HG03103 (cell line): ENCODE measurements at regions not wholly inside any gene's neighbourhood (a gene's known extent, or its start where the extent isn't known, plus 50 kb on each side); places are given as distances from the start of the nearest gene placed in this dataset.
"Not testable (repeated sequence)": the region's sequence is repeated elsewhere in the genome, so short reads cannot be mapped to it uniquely, and the experiment has no call there.

ENCODE experiments used
- ATAC-seq: cut with Tn5 transposase; IDR thresholded peaks from one replicate; pipeline ENCODE4 v1.9.1; 2021; ENCODE audit warnings: low read depth; ENCODE audit not compliant: unreplicated experiment

- ATAC-seq: not testable (repeated sequence)
These were observed 237.2 kb upstream of the PLGLB1 start for GRCh38 chr2:87258887-87259286.

- ATAC-seq: not testable (repeated sequence)
These were observed 240.6 kb upstream of the PLGLB1 start for GRCh38 chr2:87262184-87262702.

GRCh38 chr2:87263868-87264518, 242.3 kb upstream of the PLGLB1 start:
- ATAC-seq: not testable (repeated sequence)

DNA sequence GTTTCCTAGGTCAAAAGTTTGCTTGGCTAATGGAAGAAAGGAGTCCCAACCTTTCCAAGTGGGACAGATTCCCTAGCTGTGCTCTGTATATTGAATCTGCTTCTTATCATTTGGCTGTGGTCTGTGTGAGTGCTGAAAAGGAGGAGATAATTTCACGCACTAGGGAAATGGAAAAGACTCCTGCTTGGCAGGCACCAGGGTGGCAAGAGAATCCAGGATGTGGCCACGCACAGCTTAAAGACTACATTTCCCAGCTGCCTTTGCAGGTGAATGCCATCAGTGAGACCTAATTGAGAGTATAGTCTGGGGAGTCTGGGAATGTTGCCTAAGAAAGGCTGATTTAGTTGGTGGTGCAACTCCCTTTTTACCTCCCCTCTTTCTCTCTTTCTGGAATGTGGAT, 253.5 kb upstream of the PLGLB1 start:
- not testable (repeated sequence) for ATAC-seq

DNA sequence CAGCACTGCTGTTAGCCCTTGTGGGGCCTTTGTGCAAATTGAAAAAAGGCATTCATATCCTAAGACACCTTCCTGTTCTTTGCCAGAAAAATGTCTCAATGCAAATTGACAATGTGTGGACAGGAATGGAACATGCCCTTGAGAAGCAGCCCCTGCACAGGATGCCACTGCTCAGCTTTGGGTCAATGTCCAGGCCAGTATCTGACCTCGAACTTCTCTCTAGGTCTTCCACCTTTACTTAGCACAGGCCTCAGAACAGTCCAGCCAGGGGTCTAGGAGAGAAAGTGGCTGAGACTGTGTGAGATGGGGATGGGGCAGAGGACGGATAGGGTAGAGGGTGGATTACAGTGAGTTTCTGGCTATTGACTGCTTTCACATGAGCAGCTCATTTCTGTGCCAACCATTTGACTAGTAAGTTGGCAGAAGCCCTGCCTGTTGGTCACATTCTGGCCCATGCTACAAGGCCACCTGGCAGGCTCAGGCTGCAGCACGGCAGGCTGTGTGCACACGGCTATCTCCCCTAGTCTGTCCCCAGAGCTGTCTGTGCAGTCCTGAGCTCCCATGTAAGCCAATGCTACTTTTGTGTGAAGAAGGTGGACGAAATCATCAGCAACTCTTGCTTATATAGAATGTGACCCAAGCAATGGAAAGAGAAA, 254.5 kb upstream of the PLGLB1 start:
- ATAC-seq: not testable (repeated sequence)

DNA sequence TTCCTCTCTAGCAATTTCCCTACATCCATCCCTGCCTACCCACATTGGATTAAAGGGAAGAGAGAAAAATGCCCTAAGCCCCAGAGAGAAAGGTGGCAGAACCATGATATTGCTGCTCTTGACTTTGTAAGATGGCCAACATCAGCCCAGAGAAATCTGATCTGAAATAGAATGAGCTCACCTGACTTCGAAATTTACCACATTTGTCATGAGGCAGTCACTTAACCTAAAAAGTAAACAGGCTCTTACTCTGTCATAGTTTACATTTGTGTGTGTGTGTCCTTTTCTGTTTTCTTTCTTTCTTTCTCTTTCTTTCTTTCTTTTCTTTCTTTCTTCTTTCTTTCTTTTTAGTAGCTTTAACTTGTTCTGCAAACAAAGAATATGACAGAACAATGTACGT, 255.0 kb upstream of the PLGLB1 start:
- not testable (repeated sequence) for ATAC-seq

GRCh38 chr2:87277734-87278133, 256.1 kb upstream of the PLGLB1 start:
- ATAC-seq: not testable (repeated sequence)

DNA sequence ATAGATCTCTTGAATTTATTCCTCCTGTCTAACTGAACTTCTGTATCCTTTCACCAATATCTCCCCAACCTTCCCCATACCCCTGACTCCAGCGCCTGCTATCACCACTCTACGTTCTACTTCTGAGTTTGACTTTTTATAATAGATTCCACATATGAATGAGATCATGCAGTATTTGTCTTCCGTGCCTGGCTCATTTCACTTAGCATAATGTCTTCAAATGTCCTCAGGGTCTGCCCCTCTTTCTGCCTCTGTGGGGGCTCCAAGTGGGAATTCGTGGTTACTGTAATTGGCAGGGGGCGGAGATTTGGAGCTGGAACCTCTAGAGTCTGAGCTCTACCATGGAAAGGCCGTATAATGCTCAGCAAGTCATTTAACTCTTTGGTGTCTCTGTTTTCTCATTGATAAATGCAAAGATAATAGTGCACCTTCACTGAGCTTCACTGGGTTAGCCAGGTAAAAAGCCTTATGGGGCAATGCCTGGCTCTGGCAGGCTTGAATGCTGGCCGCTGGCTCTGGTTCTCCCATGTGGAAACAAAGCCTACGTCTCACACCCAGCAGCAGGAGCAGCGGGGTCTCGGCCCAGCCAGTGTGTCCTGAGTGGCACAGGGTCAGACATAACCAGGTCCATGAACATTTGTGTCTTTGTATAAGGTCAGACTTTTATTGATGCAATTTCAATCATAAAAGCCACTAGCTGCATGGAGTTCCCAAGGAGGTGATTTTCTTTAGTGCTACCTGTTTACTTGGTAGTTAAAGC, 259.1 kb upstream of the PLGLB1 start:
- ATAC-seq: not testable (repeated sequence)

DNA sequence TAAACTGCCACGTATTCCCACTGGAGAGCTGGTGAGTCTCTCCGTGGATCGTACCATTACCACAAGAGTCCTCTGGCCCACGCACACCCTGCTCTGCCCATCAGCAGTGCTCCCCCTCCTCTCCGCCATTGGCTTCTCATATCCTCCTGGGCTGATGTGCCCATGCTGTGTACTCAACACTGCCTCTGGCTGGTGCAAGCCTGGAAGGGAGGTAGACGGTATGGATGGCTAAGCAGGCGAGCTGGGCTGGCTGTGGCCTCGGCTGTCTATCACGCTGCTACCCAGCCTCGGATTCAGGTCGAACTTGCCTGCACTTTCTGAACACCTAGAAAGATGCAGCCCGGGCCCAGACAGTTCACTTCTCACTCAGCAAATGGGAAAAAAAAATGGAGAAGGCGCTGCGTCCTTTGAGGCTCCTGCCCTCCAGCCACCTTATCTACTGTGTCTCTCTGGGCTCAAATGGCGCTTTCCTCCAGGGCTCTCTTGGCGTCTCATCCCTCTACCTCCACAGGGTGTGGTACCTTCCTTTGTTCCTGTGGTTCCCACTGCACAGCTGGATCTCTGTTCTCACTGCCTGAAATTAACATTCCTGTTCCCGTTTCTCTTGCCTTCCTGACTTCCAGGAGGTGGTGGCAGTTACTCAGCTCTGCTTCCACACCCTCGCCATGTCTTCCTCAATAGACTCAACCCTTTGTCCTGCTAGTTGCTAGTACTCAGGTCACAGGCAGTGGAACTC, 262.3 kb upstream of the PLGLB1 start:
- not testable (repeated sequence) for ATAC-seq

DNA sequence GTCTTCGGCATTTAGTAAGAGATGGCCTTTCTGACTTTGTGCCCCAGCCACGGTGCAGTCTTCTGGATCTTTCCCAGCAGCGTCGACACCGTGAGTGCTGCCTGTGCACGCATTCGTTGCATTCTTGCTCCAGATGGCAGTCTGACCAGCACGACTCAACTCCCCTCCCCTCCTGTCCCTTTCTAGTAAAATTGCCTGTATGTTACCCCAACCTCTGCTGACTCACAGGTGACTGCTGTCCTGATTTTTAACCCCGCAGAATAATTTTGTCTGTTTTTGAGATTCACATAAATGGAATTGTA, 262.8 kb upstream of the PLGLB1 start:
- not testable (repeated sequence) for ATAC-seq

GRCh38 chr2:87285139-87285538, 263.5 kb upstream of the PLGLB1 start:
- not testable (repeated sequence) for ATAC-seq

DNA sequence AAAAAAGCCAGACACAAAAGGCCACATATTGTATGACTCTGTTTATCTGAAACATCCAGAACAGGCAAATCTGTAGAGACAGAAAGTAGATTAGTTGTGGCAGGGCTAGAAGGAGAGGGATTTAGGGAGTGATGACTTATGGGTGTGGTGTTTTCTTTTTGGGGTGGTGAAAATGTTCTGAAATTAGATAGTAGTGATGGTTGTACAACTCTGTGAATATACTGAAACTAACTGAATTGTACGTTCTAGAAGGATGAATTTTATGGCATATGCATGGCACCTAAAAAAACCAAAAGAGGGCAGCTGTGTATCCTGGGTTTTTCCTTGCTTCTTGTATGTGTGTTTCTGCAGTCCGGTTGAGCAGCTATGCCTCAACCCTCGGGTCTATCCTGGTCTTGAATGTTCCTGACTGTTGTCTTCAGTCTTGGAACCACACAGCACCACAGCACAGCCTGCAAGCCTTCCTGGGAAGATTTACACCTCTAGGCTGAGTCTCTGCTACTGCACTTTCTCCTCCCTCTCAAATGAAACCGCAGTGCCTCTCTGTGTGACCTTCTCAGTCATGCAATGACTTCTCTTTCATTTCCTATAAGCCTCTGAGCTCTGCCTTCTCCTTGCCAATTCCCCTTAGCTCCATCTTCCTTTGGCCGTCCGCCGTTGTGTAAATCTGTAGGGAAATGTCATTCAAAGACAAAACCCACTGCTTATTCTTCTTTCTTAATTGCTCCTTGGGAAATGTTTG, 269.1 kb upstream of the PLGLB1 start:
- ATAC-seq: peak; percentile 70

GRCh38 chr2:87291400-87292200, 270.0 kb upstream of the PLGLB1 start:
- peak; percentile 54 for ATAC-seq

- ATAC-seq: not testable (repeated sequence)
These were observed 272.4 kb upstream of the PLGLB1 start for GRCh38 chr2:87293931-87294594.

GRCh38 chr2:87295135-87295534, 273.5 kb upstream of the PLGLB1 start:
- not testable (repeated sequence) for ATAC-seq

- not testable (repeated sequence) for ATAC-seq
These were observed 279.7 kb upstream of the PLGLB1 start for GRCh38 chr2:87301349-87301748.

- ATAC-seq: not testable (repeated sequence)
These were observed 280.2 kb upstream of the PLGLB1 start for GRCh38 chr2:87301871-87302270.

DNA sequence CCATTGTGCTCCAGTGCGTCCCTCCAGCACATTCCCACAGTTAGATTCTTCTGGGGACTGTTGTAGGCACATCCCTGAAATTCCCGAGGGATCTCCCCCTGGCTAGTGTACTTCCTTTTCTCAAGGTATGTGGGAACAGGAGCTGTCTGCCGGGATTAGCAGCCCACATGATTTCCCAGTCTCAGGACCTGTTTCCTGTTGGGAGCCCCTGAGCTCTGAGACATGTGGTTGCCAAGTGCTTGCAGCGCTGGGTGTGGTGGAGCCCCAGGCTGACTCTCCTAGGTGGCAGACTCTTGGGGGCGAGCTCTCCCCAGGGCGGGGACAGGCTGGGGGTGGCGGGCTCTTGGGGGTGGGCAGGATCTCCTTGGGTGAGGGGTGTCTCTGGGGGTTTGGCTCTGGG, 287.0 kb upstream of the PLGLB1 start:
- not testable (repeated sequence) for ATAC-seq

- ATAC-seq: not testable (repeated sequence)
These were observed 288.1 kb upstream of the PLGLB1 start for GRCh38 chr2:87309785-87310184.
